Stimulated activated CD4-positive, alpha-beta T cell treated with anti-CD3 and anti-CD28 coated beads, Interleukin-2, amount 100 ng/mL, for 4 hours (primary cell): ENCODE measurements at regions not wholly inside any gene's neighbourhood (a gene's known extent, or its start where the extent isn't known, plus 50 kb on each side); places are given as distances from the start of the nearest gene placed in this dataset.

ENCODE experiments used
- DNase-seq: peaks from one replicate; pipeline ENCODE4 v3.0.0-alpha.2; 2020; ENCODE audit warnings: low read depth

DNA sequence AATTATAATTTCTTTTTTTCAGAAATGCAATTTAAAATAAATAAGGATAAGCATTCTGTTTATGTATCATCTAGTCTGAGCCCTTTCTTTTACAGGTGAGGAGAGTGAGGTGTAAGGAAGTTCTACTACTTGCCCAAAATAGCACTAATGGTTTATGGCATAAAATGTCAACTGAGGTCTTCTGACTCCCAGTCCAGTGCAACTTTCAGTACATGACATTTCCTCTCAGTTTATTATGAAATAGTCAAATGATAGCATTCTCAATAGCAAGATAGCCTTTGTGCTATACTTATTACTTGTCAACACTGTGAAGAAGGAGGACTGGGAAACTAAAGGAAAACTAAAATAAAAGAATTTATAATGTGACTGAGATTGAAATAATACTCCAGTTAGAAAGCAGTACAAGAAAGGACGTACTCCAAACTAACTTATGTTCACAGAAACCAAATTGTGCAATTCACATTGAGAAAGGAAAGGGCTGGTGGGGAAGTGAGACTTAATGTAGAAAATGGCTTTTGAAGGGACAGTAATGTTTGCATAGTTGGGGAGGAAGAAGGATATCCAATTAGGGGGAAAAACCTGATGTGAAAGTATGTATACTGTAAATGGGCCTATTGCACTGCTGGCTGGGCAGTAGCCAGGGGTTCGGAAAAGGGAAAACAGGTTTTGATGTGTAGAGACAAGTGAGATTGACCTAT lies 166.7 kb upstream of the ZEB2 start:
- no peak for DNase-seq

GRCh38 chr2:144683966-144684365 lies 164.0 kb upstream of the ZEB2 start:
- DNase-seq = no peak

GRCh38 chr2:144683107-144683753 lies 163.3 kb upstream of the ZEB2 start:
- no peak for DNase-seq

DNA sequence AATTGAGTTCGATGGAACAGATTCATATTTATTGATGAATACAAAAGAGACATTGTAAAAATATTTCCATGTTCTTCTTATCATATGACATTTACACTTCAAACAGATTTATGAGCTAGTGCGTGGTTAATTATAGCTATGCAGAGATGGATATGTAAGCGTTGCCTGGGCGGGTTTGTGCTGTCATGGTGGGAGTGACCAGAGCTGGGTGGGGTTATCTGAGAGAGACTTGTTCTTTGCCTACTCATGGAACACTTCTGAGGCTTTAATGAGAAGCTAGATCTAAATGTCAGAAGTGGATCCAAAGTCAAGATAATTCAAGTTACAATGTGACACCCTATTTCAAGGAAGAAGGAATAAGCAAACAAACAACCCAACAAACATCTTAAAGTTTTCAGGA lies 162.3 kb upstream of the ZEB2 start:
- DNase-seq = no peak

DNA sequence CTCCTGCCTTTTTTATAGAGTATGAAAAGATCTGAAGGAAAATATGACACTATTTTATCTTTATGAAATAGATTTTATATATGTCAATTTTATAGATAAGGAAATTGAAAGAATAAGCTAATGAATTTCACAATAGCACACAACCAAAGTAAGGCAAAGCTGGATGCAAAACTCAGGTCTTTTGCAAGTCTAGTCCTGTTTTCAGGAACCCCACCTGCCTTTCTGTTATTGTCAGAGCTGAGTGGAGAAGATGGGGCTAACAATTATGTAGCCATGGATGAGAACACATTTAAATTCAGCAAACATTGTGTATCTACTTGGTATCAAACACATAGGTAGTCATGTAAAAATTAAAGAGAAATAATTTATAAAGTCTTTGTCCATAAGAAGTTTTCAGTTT lies 161.5 kb upstream of the ZEB2 start:
- no peak for DNase-seq

DNA sequence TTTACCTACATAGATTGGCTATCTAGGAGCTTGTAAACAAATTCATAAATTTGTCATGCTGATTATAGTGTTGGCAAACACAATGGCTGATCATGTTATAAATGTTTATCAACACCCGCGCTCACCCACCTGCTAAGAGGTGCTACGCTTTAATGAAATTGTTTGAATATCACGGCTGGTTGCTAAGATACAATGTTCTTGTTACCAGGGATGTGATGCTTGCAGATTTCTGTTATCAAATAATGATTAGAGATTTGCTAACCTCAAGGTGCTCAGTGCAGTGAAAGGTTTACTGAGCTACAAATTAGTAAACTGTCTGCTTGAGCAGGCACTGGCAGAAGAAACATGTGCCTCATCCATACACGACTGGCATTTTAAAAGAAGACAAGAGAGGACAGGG lies 160.0 kb upstream of the ZEB2 start:
- DNase-seq = no peak

DNA sequence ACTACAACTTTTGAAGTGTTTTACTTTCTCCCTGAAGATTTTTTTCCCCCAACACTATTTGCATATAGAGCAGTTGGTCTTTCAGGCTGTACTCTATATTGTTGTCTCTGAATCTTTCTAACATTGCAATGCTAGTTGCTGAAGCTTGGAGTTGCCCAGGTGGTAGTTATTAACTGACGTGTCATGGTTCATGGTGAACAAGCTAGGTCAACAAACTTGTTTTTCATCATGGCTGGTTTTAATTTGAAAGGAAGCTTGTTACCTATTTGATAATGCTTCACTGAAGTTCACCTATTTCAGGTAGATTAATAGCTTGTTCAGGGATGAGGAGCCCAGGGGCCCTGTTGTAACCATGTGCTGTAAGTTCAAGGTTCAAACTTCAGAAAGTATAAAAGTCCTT lies 158.8 kb upstream of the ZEB2 start:
- DNase-seq = no peak

DNA sequence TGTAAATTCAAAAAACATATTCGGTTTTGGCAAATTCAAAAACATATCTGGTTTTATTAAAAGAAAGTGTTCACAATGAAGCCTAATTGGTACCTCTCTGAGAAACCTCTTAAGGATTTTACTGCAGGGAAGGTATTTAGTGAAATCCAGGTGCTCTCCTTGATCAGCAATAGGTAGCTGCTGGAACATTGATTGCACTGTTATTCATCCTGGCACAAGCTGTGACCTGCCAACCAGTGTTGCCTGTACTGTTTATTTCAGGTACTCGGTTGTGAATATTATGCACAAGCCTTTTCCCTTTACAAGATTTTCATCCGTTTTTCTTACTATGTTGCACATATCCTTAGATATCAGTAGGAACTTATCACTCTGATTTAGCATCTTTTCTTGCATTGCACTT lies 155.8 kb upstream of the ZEB2 start:
- no peak for DNase-seq

GRCh38 chr2:144675331-144675730 lies 155.4 kb upstream of the ZEB2 start:
- DNase-seq = no peak

GRCh38 chr2:144674071-144674470 lies 154.2 kb upstream of the ZEB2 start:
- no peak for DNase-seq

DNA sequence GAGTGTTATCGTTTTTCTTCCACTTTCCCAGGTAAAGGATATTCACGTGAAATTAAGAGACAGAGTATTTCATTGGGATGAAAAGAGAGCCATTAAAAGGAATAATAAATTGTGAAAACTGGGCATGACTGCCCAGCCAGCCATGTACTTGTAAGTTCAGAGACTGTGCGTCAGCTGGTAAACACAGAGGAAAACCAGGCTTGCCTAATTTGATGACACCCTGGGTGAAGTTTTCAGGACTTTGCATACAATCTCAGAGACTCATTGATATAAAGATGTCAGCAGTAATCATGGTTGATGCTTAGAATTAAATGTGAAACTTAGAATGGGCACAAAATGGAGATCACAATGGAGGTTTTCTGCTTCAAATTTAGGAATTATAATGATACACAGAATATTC lies 153.5 kb upstream of the ZEB2 start:
- DNase-seq = no peak

GRCh38 chr2:144671695-144672455 lies 152.0 kb upstream of the ZEB2 start:
- no peak for DNase-seq

DNA sequence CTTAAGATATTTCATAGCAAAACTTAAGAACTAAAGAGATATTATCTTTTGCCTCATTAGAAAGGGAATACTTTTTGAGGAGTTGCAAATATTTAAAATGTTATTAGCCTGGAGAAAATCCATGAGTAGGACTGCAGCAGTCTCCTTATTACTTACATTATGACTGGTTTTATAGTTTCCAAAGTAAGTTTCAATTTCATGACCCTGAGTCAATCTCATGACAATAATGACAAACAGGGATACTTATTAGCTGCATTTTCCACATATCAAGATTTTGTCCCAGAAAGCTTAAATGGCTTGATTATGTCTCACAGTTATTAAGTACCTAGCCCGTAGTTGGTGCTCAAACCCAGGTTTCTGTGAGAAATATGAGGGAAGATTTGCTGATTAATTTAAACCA lies 150.8 kb upstream of the ZEB2 start:
- DNase-seq = no peak

GRCh38 chr2:144670080-144670479 lies 150.2 kb upstream of the ZEB2 start:
- DNase-seq = no peak

GRCh38 chr2:144669196-144669987 lies 149.5 kb upstream of the ZEB2 start:
- DNase-seq = no peak

GRCh38 chr2:144668493-144669110 lies 148.7 kb upstream of the ZEB2 start:
- no peak for DNase-seq

- DNase-seq = no peak
Observed at GRCh38 chr2:144666032-144666431, 146.1 kb upstream of the ZEB2 start.

DNA sequence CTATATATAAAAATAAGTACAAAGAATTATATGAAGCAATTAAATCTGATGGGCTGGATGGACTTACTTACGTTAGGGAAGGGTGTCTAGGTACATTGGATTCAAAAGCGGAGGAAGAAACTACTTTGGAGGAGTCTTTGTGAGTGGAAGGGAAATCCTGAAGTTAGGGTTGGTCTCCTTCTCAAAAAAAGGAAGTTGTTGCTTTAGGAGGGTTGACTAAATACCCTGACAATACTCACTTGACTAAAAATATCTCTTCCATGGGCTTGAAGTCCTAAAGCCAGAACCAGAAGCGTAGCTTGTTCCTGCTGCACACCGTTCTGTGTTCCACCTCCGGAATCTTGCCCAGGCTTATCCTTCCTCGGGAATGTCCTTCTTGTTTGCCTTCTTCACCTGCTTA lies 143.3 kb upstream of the ZEB2 start:
- DNase-seq = no peak

DNA sequence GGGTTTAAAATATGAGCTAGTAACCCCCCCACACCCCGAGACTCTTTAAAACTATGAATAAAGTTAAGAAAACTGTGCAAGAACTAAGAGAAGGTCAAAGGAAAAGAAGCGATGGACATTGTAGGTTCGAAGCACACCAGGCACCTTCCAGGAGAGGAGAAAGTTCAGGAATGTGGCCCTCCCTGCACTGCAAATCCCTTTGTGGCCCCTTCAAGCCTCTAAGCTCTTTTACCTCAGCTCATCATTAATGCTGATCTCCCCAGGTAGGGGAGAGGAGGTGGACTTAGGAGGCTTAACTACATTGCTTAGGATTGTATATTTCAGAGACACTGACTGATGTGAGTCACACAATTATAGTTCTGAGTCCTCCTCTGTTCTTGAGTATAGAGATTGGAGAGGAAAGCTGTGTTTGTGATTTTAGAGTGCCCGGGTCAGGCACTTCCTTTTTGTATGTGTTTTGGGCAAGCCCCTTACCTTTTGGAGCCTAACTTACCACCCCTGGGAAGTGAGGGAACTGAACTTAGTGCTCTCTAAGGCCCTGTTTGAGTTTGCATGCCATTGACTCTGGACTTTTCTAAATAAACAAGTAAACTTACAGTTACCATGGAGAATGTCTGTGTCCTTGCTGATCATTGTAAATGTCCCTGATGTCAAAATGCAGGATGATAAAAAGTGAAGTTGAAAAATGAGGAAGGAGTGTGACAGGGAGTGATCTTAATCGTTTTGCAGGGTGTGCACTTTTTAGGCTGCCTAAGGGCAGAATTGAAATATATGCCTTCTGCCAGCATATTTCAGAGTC lies 140.8 kb upstream of the ZEB2 start:
- no peak for DNase-seq

DNA sequence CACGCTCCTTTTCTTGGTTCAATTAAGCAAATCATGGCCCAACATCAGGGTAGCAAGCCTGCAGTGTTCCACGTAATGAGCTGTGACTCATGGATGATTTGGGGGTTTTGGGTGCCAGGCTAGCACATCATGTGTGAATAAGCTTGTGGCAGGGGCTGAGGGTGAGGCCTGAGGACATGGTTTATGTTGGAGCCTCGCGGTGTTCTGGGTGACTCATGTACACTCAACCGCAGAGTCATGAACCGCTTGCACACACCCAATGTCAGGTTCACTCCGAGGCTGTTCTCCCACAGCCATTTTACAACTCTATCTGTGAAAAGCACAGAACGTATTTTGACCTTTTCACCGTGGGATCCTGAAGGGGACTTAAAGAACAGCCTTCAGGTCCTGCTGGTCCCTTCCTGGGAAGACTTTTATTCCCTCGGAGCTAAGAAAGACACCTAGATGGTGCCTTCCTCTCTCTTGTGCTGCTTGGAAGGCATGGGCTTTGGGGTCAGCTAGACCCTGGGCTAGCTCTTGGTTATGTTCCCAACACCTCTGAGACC lies 139.9 kb upstream of the ZEB2 start:
- DNase-seq = peak; percentile 5

GRCh38 chr2:144654523-144654922 lies 134.6 kb upstream of the ZEB2 start:
- DNase-seq = no peak
